NT2/D1 (cell line): ENCODE measurements at regions not wholly inside any gene's neighbourhood (a gene's known extent, or its start where the extent isn't known, plus 50 kb on each side); places are given as distances from the start of the nearest gene placed in this dataset.
"Not testable (repeated sequence)": the region's sequence is repeated elsewhere in the genome, so short reads cannot be mapped to it uniquely, and the experiment has no call there.

Source experiments
- DNase-seq: peaks from one replicate; pipeline ENCODE4 v3.0.0-alpha.2; 2011; ENCODE audit warnings: low read depth, low spot score
- H3K27me3 ChIP-seq: 2 replicates; pipeline ENCODE4 v1.6.0; 2011; ENCODE audit warnings: mild to moderate bottlenecking; ENCODE audit not compliant: insufficient read length, insufficient read depth
- H3K36me3 ChIP-seq: 2 replicates; pipeline ENCODE4 v1.6.1; 2011; ENCODE audit warnings: mild to moderate bottlenecking, low read length, mixed read lengths; ENCODE audit not compliant: insufficient read depth, insufficient read length
- H3K4me1 ChIP-seq: 2 replicates; pipeline ENCODE4 v1.5.1; 2011; ENCODE audit not compliant: insufficient read depth, insufficient read length
- H3K4me3 ChIP-seq: 2 replicates; pipeline ENCODE4 v1.5.1; 2011; ENCODE audit warnings: low read depth; ENCODE audit not compliant: insufficient read length
- H3K9ac ChIP-seq: 2 replicates; pipeline ENCODE4 v1.6.0; 2011; ENCODE audit warnings: low read depth; ENCODE audit not compliant: insufficient read length
- H3K9me3 ChIP-seq: 2 replicates; pipeline ENCODE4 v1.5.1; 2011; ENCODE audit warnings: mild to moderate bottlenecking, low read length; ENCODE audit not compliant: insufficient read depth
- SUZ12 ChIP-seq: IDR thresholded peaks from 2 replicates; pipeline ENCODE4 v1.6.1; 2011; ENCODE audit not compliant: insufficient read length, insufficient read depth; ENCODE audit errors: extremely low read depth
- YY1 ChIP-seq: IDR thresholded peaks from 2 replicates; pipeline ENCODE4 v1.6.1; 2011; ENCODE audit not compliant: insufficient read length, insufficient read depth
- ZNF274 ChIP-seq: IDR thresholded peaks from 2 replicates; pipeline ENCODE4 v1.6.1; 2011; ENCODE audit warnings: mild to moderate bottlenecking, low read depth, low read length

GRCh38 chr5:92248518-92248917 is 865.4 kb upstream of the ARRDC3 start:
- H3K9me3 ChIP-seq: peaks cover 18% of the 10 kb centered on the region; the same call in 1 of the 2 replicates
- no peaks in the 10 kb centered on the region for H3K27me3 ChIP-seq
- TF ChIP-seq YY1 (no peak), ZNF274 (no peak), SUZ12 (no peak)
- no peaks in the 10 kb centered on the region for H3K4me1 ChIP-seq
- no peak overlapping the region for H3K4me3 ChIP-seq
- peaks cover 4% of the 10 kb centered on the region for H3K36me3 ChIP-seq
- no peak for DNase-seq
- H3K9ac ChIP-seq: no peak overlapping the region

- no peak overlapping the region for H3K9ac ChIP-seq
- no peak for DNase-seq
- H3K27me3 ChIP-seq: no peaks in the 10 kb centered on the region
- H3K9me3 ChIP-seq: no peaks in the 10 kb centered on the region
- H3K4me1 ChIP-seq: no peaks in the 10 kb centered on the region
- no peak overlapping the region for H3K4me3 ChIP-seq
- no peak for TF ChIP-seq SUZ12
- TF ChIP-seq YY1: no peak
- TF ChIP-seq ZNF274: no peak
- H3K36me3 ChIP-seq: no peaks in the 10 kb centered on the region
Measured at GRCh38 chr5:92242170-92242569, 859.1 kb upstream of the ARRDC3 start.

- no peak for DNase-seq
- no peaks in the 10 kb centered on the region for H3K27me3 ChIP-seq
- no peaks in the 10 kb centered on the region for H3K36me3 ChIP-seq
- no peak overlapping the region for H3K9ac ChIP-seq
- H3K4me3 ChIP-seq: no peak overlapping the region
- no peaks in the 10 kb centered on the region for H3K4me1 ChIP-seq
- TF ChIP-seq SUZ12 (no peak), YY1 (no peak)
- no peaks in the 10 kb centered on the region for H3K9me3 ChIP-seq
Measured at GRCh38 chr5:92237896-92238295, 854.8 kb upstream of the ARRDC3 start.

- H3K9ac ChIP-seq: no peak overlapping the region
- no peak overlapping the region for H3K4me3 ChIP-seq
- H3K36me3 ChIP-seq: peaks cover 2% of the 10 kb centered on the region
- DNase-seq: no peak
- TF ChIP-seq ZNF274 (no peak), YY1 (no peak), SUZ12 (no peak)
- H3K4me1 ChIP-seq: no peaks in the 10 kb centered on the region
- H3K9me3 ChIP-seq: peaks cover 20% of the 10 kb centered on the region; the same call in 1 of the 2 replicates
- no peaks in the 10 kb centered on the region for H3K27me3 ChIP-seq
Measured at GRCh38 chr5:92222449-92222848, 839.3 kb upstream of the ARRDC3 start.

GRCh38 chr5:92216852-92217251 is 833.7 kb upstream of the ARRDC3 start:
- H3K9ac ChIP-seq, DNase-seq, H3K9me3 ChIP-seq: not testable (repeated sequence)

GRCh38 chr5:92215116-92215515 is 832.0 kb upstream of the ARRDC3 start:
- no peaks in the 10 kb centered on the region for H3K4me1 ChIP-seq

More at GRCh38 chr5:92216852-92217251, 833.7 kb upstream of the ARRDC3 start:
- not testable (repeated sequence) for H3K36me3 ChIP-seq, H3K4me3 ChIP-seq, H3K4me1 ChIP-seq, H3K27me3 ChIP-seq

GRCh38 chr5:92208265-92208664 is 825.1 kb upstream of the ARRDC3 start:
- H3K4me3 ChIP-seq: no peak overlapping the region
- no peaks in the 10 kb centered on the region for H3K27me3 ChIP-seq
- TF ChIP-seq SUZ12 (no peak), ZNF274 (no peak), YY1 (no peak)
- no peak for DNase-seq
- no peak overlapping the region for H3K9ac ChIP-seq
- no peaks in the 10 kb centered on the region for H3K9me3 ChIP-seq
- H3K36me3 ChIP-seq: no peaks in the 10 kb centered on the region
- H3K4me1 ChIP-seq: no peaks in the 10 kb centered on the region

More at GRCh38 chr5:92215116-92215515, 832.0 kb upstream of the ARRDC3 start:
- Histone ChIP-seq H3K9ac (no peak overlapping the region), H3K9me3 (no peaks in the 10 kb centered on the region; the same call in 1 of the 2 replicates), H3K36me3 (no peaks in the 10 kb centered on the region), H3K4me3 (no peak overlapping the region), H3K27me3 (no peaks in the 10 kb centered on the region)
- DNase-seq: no peak
- TF ChIP-seq ZNF274 (no peak), SUZ12 (no peak), YY1 (no peak)

- Histone ChIP-seq H3K27me3 (no peaks in the 10 kb centered on the region), H3K36me3 (no peaks in the 10 kb centered on the region), H3K4me1 (no peaks in the 10 kb centered on the region), H3K9me3 (no peaks in the 10 kb centered on the region), H3K4me3 (no peak overlapping the region), H3K9ac (no peak overlapping the region)
- DNase-seq: no peak
- TF ChIP-seq YY1: no peak
- no peak for TF ChIP-seq ZNF274
- no peak for TF ChIP-seq SUZ12
Measured at GRCh38 chr5:92207151-92207550, 824.0 kb upstream of the ARRDC3 start.
